ENCODE measurements at regions not wholly inside any gene's neighbourhood (a gene's known extent, or its start where the extent isn't known, plus 50 kb on each side); places are given as distances from the start of the nearest gene placed in this dataset.

DNA sequence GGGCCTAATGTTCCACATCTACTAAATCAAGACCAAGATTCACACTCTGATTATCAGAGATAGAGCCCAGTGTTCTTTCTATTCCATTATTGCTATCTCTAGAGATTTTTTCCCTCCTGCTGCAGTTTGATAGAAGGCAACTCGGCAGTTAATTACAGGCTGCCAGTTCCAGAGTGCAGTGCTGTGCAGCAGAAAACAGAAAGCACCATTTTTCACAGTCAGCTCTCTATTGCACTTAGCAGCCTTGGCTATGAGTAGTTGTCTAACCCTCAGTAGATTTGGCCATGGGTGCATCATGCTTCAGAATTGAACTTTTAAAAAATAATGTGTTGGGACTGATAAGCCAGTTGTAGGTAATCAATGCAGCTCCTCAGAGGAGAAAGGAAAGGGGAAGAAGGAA, 295.3 kb downstream of the MID1IP1 start:
- Histone ChIP-seq H2BK5ac (ENCODE audit: insufficient read length, low read length) (no peak overlapping the region), H3K79me2 (ENCODE audit: insufficient read depth, low read length) (no peaks in the 10 kb centered on the region), H4K8ac (replicated peaks; ENCODE audit: insufficient read length, low read depth, low read length) (no peak overlapping the region), H3K4me2 (ENCODE audit: insufficient read depth, insufficient read length, low read length) (no peak overlapping the region), H2BK120ac (ENCODE audit: low read depth, low read length, poor library complexity, severe bottlenecking) (no peak overlapping the region), H3K14ac (ENCODE audit: insufficient read depth, low read length) (no peak overlapping the region), H2BK20ac (ENCODE audit: low read depth, low read length, poor library complexity, severe bottlenecking) (no peak overlapping the region), H3K27me3 (ENCODE audit: insufficient read depth, low read length) (no peaks in the 10 kb centered on the region), H2AFZ (ENCODE audit: low read length) (no peak overlapping the region), H2BK15ac (ENCODE audit: low read depth, low read length) (no peak overlapping the region), H3K23me2 (ENCODE audit: insufficient read length, low read depth, low read length, poor library complexity, severe bottlenecking) (no peaks in the 10 kb centered on the region), H4K91ac (ENCODE audit: insufficient read length, low read depth, low read length) (no peak overlapping the region), H2AK5ac (ENCODE audit: insufficient read length, low read length) (no peak overlapping the region), H3K4me1 (ENCODE audit: insufficient read depth, low read length) (peaks cover 4% of the 10 kb centered on the region; the same call in 1 of the 2 replicates), H2BK12ac (ENCODE audit: insufficient read length, low read depth, low read length) (no peak overlapping the region), H3K23ac (ENCODE audit: insufficient read length, low read depth, low read length) (no peak overlapping the region), H3K79me1 (ENCODE audit: insufficient read depth, low read depth, low read length, poor library complexity, severe bottlenecking) (no peaks in the 10 kb centered on the region), H3T11ph (ENCODE audit: low read length) (no peak overlapping the region), H4K20me1 (ENCODE audit: control insufficient read depth, insufficient read depth, insufficient read length) (no peaks in the 10 kb centered on the region), H3K18ac (ENCODE audit: insufficient read length, low read depth, low read length) (no peak overlapping the region), H3K9ac (ENCODE audit: extremely low read depth, insufficient read length, low read length) (no peak overlapping the region), H3K4ac (ENCODE audit: low read depth, low read length) (no peak overlapping the region), H4K5ac (ENCODE audit: insufficient read length, low read depth, low read length) (no peak overlapping the region), H3K27ac (ENCODE audit: insufficient read length, low read depth, low read length) (no peak overlapping the region), H3K9me3 (ENCODE audit: control insufficient read depth, low read depth, low read length) (no peaks in the 10 kb centered on the region), H3K56ac (ENCODE audit: insufficient read length, low read depth, low read length) (no peak overlapping the region)
- TF ChIP-seq, protein P1, sequence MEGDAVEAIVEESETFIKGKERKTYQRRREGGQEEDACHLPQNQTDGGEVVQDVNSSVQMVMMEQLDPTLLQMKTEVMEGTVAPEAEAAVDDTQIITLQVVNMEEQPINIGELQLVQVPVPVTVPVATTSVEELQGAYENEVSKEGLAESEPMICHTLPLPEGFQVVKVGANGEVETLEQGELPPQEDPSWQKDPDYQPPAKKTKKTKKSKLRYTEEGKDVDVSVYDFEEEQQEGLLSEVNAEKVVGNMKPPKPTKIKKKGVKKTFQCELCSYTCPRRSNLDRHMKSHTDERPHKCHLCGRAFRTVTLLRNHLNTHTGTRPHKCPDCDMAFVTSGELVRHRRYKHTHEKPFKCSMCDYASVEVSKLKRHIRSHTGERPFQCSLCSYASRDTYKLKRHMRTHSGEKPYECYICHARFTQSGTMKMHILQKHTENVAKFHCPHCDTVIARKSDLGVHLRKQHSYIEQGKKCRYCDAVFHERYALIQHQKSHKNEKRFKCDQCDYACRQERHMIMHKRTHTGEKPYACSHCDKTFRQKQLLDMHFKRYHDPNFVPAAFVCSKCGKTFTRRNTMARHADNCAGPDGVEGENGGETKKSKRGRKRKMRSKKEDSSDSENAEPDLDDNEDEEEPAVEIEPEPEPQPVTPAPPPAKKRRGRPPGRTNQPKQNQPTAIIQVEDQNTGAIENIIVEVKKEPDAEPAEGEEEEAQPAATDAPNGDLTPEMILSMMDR (conservative IDR thresholded peaks at IDR 0.05), result no peak
- H3K27ac Mint-ChIP-seq, result no peak overlapping the region
- DNase-seq, result no peak
- peaks cover 4 to 5% of the 10 kb centered on the region in 2 experiments; a peak in 3 of 4 replicates for H3K4me1 Mint-ChIP-seq
- peaks cover 0 to 4% (median 4%) of the 10 kb centered on the region in 3 experiments; a peak in 3 of 7 replicates for H3K36me3 Mint-ChIP-seq (ENCODE audit: insufficient read depth in 1 of 3, low read depth in 3 of 3)
- H3K9me3 Mint-ChIP-seq, result peaks cover 69 to 70% of the 10 kb centered on the region in 2 experiments
- H3K27me3 Mint-ChIP-seq (ENCODE audit: low read depth), result no peaks in the 10 kb centered on the region
- no peak overlapping the region for H3K4me3 Mint-ChIP-seq
- WGBS (ENCODE audit: extremely low coverage, insufficient read length, low lambda C conversion rate), result no CpG with 5 or more reads among the region's 1 CpG

Data from H9 (cell line).